WTC11 (cell line): ENCODE measurements at regions not wholly inside any gene's neighbourhood (a gene's known extent, or its start where the extent isn't known, plus 50 kb on each side); places are given as distances from the start of the nearest gene placed in this dataset.

ENCODE experiments used
- ATAC-seq: fragments of 200-7000 bp; cut with Tn5 transposase; 2 replicates; pipeline ENCODE4 v1.10.0; 2021; ENCODE audit warnings: mild to moderate bottlenecking, moderate library complexity
- CTCF ChIA-PET: fragments of 300-600 bp; sonication (Branson Sonifier 250); formaldehyde crosslinking; loops from one replicate; lab custom pipeline; 2021; ENCODE audit warnings: antibody characterized with exemption; lab: Charles Lee
- POLR2A ChIA-PET: fragments of 350-600 bp; sonication (Branson Sonifier 250); formaldehyde crosslinking; loops from one replicate; lab custom pipeline; 2021; ENCODE audit warnings: antibody characterized with exemption; lab: Charles Lee
- DNase-seq: peaks from one replicate; pipeline ENCODE4 v3.0.0; 2021; ENCODE audit warnings: low spot score
- H3K27ac Mint-ChIP-seq: 2 replicates; pipeline ENCODE4 v1.8.0; 2021; ENCODE audit warnings: mixed read lengths
- H3K27me3 Mint-ChIP-seq: 2 replicates; pipeline ENCODE4 v1.8.0; 2021; ENCODE audit warnings: low read depth, mild to moderate bottlenecking, moderate library complexity, mixed read lengths
- H3K36me3 Mint-ChIP-seq: 2 replicates; pipeline ENCODE4 v1.8.0; 2021; ENCODE audit warnings: mixed read lengths
- H3K4me1 Mint-ChIP-seq: 2 replicates; pipeline ENCODE4 v1.8.0; 2022; ENCODE audit warnings: mixed read lengths
- H3K4me3 Mint-ChIP-seq: 2 replicates; pipeline ENCODE4 v1.8.0; 2021; ENCODE audit warnings: mild to moderate bottlenecking, moderate library complexity, mixed read lengths
- H3K9me3 Mint-ChIP-seq: 2 replicates; pipeline ENCODE4 v1.8.0; 2021; ENCODE audit warnings: mixed read lengths
- AFF4 ChIP-seq: sonication (generic); formaldehyde crosslinking; IDR thresholded peaks from 2 replicates; pipeline ENCODE4 v1.8.1; 2023; ENCODE audit warnings: mild to moderate bottlenecking, missing genetic modification reagents, borderline replicate concordance
- CREM ChIP-seq: sonication (generic); formaldehyde crosslinking; IDR thresholded peaks from 2 replicates; pipeline ENCODE4 v1.8.1; 2022; ENCODE audit warnings: mild to moderate bottlenecking, missing genetic modification reagents, moderate library complexity
- E2F1 ChIP-seq: sonication (generic); formaldehyde crosslinking; IDR thresholded peaks from 2 replicates; pipeline ENCODE4 v1.8.0; 2022; ENCODE audit warnings: mild to moderate bottlenecking, missing genetic modification reagents
- ESRRA ChIP-seq: sonication (generic); formaldehyde crosslinking; IDR thresholded peaks from 2 replicates; pipeline ENCODE4 v1.8.1; 2022; ENCODE audit warnings: mild to moderate bottlenecking, missing genetic modification reagents, borderline replicate concordance
- JAZF1 ChIP-seq: fragments of 250-450 bp; sonication (Bioruptor Pico); IDR thresholded peaks from 2 replicates; pipeline ENCODE4 v1.9.0; 2021; ENCODE audit warnings: moderate library complexity, mild to moderate bottlenecking, inconsistent platforms
- MXD4 ChIP-seq: fragments of 250-450 bp; sonication (Bioruptor Pico); IDR thresholded peaks from 2 replicates; pipeline ENCODE4 v1.8.0; 2021; ENCODE audit warnings: mild to moderate bottlenecking, moderate library complexity, borderline replicate concordance
- NR1H2 ChIP-seq: sonication (generic); formaldehyde crosslinking; IDR thresholded peaks from 2 replicates; pipeline ENCODE4 v1.9.0; 2021; ENCODE audit warnings: mild to moderate bottlenecking, moderate library complexity, missing genetic modification reagents
- PRDM15 ChIP-seq: sonication (generic); formaldehyde crosslinking; IDR thresholded peaks from 2 replicates; pipeline ENCODE4 v1.8.0; 2022; ENCODE audit warnings: missing genetic modification reagents
- TEAD1 ChIP-seq: sonication (generic); formaldehyde crosslinking; IDR thresholded peaks from 2 replicates; pipeline ENCODE4 v1.8.0; 2022; ENCODE audit warnings: mild to moderate bottlenecking, missing genetic modification reagents
- ZNF263 ChIP-seq: sonication (generic); formaldehyde crosslinking; IDR thresholded peaks from 2 replicates; pipeline ENCODE4 v1.8.1; 2022; ENCODE audit warnings: low read depth, mild to moderate bottlenecking, moderate library complexity, missing genetic modification reagents
- ZNF416 ChIP-seq: fragments of 250-450 bp; sonication (Bioruptor Pico); IDR thresholded peaks from 2 replicates; pipeline ENCODE4 v1.9.0; 2021; ENCODE audit warnings: mild to moderate bottlenecking, inconsistent platforms
- ZNF425 ChIP-seq: fragments of 250-450 bp; sonication (Bioruptor Pico); conservative IDR thresholded peaks from 2 replicates; pipeline ENCODE4 v1.9.0; 2021; ENCODE audit warnings: mild to moderate bottlenecking
- TF ChIP-seq, protein P1 (sequence below): sonication (generic); formaldehyde crosslinking; IDR thresholded peaks from 2 replicates; pipeline ENCODE4 v1.8.1; 2022; ENCODE audit warnings: mild to moderate bottlenecking, missing genetic modification reagents, moderate library complexity, borderline replicate concordance
- TF ChIP-seq, protein P2 (sequence below): sonication (generic); formaldehyde crosslinking; IDR thresholded peaks from 2 replicates; pipeline ENCODE4 v1.8.0; 2023; ENCODE audit warnings: missing genetic modification reagents
- TF ChIP-seq, protein P3 (sequence below): fragments of 250-450 bp; sonication (Bioruptor Pico); IDR thresholded peaks from 2 replicates; pipeline ENCODE4 v1.8.0; 2021; ENCODE audit warnings: mild to moderate bottlenecking
- TF ChIP-seq, protein P4 (sequence below): sonication (generic); formaldehyde crosslinking; IDR thresholded peaks from 2 replicates; pipeline ENCODE4 v1.8.0; 2022; ENCODE audit warnings: mild to moderate bottlenecking, missing genetic modification reagents

DNA sequence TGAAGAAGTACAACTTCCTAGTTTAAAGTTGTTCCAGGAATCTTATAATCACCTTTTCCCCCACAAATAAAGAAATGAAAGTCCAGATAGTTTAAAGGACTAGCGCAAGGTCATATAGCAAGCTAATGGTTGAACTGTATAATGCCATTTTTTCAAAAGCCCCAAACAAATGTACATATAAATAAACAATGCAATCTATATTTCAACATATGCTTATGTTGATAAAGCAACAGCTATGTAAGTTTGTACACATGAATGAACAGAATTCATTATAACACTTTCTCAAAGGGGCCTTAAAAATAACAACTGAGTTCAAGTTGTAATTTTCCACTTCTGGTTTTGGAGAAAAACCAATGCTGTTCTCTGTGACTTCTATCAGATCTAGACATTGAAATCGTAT, 1628.6 kb downstream of the CDH8 start:
- H3K27ac Mint-ChIP-seq = no peak overlapping the region
- TF ChIP-seq, protein P1, sequence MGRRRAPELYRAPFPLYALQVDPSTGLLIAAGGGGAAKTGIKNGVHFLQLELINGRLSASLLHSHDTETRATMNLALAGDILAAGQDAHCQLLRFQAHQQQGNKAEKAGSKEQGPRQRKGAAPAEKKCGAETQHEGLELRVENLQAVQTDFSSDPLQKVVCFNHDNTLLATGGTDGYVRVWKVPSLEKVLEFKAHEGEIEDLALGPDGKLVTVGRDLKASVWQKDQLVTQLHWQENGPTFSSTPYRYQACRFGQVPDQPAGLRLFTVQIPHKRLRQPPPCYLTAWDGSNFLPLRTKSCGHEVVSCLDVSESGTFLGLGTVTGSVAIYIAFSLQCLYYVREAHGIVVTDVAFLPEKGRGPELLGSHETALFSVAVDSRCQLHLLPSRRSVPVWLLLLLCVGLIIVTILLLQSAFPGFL (CRISPR knock-in tag) = no peak
- TF ChIP-seq ESRRA (no peak), JAZF1 (CRISPR knock-in tag) (no peak)
- TF ChIP-seq, protein P2, sequence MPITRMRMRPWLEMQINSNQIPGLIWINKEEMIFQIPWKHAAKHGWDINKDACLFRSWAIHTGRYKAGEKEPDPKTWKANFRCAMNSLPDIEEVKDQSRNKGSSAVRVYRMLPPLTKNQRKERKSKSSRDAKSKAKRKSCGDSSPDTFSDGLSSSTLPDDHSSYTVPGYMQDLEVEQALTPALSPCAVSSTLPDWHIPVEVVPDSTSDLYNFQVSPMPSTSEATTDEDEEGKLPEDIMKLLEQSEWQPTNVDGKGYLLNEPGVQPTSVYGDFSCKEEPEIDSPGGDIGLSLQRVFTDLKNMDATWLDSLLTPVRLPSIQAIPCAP (CRISPR knock-in tag) = no peak
- TF ChIP-seq, protein P3, sequence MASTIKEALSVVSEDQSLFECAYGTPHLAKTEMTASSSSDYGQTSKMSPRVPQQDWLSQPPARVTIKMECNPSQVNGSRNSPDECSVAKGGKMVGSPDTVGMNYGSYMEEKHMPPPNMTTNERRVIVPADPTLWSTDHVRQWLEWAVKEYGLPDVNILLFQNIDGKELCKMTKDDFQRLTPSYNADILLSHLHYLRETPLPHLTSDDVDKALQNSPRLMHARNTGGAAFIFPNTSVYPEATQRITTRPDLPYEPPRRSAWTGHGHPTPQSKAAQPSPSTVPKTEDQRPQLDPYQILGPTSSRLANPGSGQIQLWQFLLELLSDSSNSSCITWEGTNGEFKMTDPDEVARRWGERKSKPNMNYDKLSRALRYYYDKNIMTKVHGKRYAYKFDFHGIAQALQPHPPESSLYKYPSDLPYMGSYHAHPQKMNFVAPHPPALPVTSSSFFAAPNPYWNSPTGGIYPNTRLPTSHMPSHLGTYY (CRISPR knock-in tag) = no peak
- TF ChIP-seq, all 79 proteins: peak for 0
- ATAC-seq = no peak
- ChIA-PET POLR2A (no interaction called here), CTCF (no interaction called here)
- DNase-seq = no peak
- H3K36me3 Mint-ChIP-seq = no peaks in the 10 kb centered on the region
- H3K4me3 Mint-ChIP-seq = no peak overlapping the region
- no peaks in the 10 kb centered on the region for H3K9me3 Mint-ChIP-seq
- no peaks in the 10 kb centered on the region for H3K27me3 Mint-ChIP-seq
- H3K4me1 Mint-ChIP-seq = peaks cover 12% of the 10 kb centered on the region

DNA sequence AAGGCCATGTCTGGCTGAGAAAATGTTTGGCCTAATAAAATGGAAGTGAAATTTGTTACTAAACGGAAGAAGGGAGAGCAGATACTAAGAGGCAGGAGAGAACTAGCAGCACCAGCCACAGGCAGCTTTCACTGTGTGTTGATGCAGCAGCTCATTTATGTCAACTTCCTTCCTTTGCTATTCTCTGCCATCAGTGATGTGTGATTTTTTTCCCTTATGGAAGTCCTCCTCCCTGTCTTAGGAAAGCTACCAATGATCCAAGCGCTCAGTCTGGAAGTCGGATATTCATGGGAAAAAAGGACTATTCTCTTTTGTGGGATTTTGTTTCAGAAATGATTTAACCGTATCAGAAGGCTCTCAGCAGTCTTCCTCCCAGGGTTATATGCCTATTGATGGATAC, 1629.2 kb downstream of the CDH8 start:
- Mint-ChIP-seq H3K27me3 (no peaks in the 10 kb centered on the region), H3K9me3 (no peaks in the 10 kb centered on the region), H3K4me3 (no peak overlapping the region), H3K4me1 (peaks cover 9% of the 10 kb centered on the region), H3K36me3 (no peaks in the 10 kb centered on the region)
- ATAC-seq = no peak
- TF ChIP-seq ZNF425 (no peak), E2F1 (CRISPR knock-in tag) (no peak), CREM (CRISPR knock-in tag) (no peak), PRDM15 (CRISPR knock-in tag) (no peak), MXD4 (CRISPR knock-in tag) (no peak), ZNF416 (CRISPR knock-in tag) (no peak), NR1H2 (CRISPR knock-in tag) (no peak), AFF4 (CRISPR knock-in tag) (no peak), ZNF263 (CRISPR knock-in tag) (no peak), TEAD1 (no peak)
- TF ChIP-seq, protein P4, sequence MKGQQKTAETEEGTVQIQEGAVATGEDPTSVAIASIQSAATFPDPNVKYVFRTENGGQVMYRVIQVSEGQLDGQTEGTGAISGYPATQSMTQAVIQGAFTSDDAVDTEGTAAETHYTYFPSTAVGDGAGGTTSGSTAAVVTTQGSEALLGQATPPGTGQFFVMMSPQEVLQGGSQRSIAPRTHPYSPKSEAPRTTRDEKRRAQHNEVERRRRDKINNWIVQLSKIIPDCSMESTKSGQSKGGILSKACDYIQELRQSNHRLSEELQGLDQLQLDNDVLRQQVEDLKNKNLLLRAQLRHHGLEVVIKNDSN (CRISPR knock-in tag) = no peak
- TF ChIP-seq, all 79 proteins: peak for 0
- POLR2A ChIA-PET = no interaction called here
- CTCF ChIA-PET = no interaction called here
- no peak overlapping the region for H3K27ac Mint-ChIP-seq
- DNase-seq = no peak
